C4-2B (cell line): ENCODE measurements at regions not wholly inside any gene's neighbourhood (a gene's known extent, or its start where the extent isn't known, plus 50 kb on each side); places are given as distances from the start of the nearest gene placed in this dataset.
"Not testable (repeated sequence)": the region's sequence is repeated elsewhere in the genome, so short reads cannot be mapped to it uniquely, and the experiment has no call there.

ENCODE experiments used
- ZFX ChIP-seq: fragments of 450-650 bp; IDR thresholded peaks from 2 replicates; pipeline ENCODE4 v1.6.1; 2017
- TF ChIP-seq, protein P1 (sequence below): fragments of 450-650 bp; conservative IDR thresholded peaks from 2 replicates; pipeline ENCODE4 v1.5.1; 2017; ENCODE audit warnings: mild to moderate bottlenecking

DNA sequence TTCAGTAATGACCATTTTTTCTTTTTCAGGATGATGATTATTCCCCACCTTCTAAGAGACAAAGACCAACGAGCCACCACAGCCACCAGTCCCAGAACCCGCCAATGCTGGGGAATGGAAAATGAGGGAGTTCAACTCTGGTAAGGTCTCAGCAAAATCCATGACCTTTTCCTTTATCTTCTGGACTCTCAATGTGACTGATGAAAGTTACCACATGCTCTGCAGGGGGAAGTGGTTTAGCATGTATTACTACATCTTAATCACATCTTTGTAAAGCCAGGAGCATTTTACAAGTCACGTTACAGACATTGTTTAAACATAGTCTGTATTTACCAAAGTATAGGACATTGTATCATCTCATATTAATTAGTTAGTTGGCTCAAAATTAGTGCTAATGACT, 89.3 kb upstream of the METTL14 start:
- TF ChIP-seq, protein P1, sequence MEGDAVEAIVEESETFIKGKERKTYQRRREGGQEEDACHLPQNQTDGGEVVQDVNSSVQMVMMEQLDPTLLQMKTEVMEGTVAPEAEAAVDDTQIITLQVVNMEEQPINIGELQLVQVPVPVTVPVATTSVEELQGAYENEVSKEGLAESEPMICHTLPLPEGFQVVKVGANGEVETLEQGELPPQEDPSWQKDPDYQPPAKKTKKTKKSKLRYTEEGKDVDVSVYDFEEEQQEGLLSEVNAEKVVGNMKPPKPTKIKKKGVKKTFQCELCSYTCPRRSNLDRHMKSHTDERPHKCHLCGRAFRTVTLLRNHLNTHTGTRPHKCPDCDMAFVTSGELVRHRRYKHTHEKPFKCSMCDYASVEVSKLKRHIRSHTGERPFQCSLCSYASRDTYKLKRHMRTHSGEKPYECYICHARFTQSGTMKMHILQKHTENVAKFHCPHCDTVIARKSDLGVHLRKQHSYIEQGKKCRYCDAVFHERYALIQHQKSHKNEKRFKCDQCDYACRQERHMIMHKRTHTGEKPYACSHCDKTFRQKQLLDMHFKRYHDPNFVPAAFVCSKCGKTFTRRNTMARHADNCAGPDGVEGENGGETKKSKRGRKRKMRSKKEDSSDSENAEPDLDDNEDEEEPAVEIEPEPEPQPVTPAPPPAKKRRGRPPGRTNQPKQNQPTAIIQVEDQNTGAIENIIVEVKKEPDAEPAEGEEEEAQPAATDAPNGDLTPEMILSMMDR: not testable (repeated sequence)
- TF ChIP-seq ZFX: not testable (repeated sequence)
